ENCODE measurements at regions not wholly inside any gene's neighbourhood (a gene's known extent, or its start where the extent isn't known, plus 50 kb on each side); places are given as distances from the start of the nearest gene placed in this dataset.

- Histone ChIP-seq H3K27me3 (replicated peaks in 1 of 2; ENCODE audit: control insufficient read depth in 2 of 2, insufficient read depth in 2 of 2, low read length in 1 of 2) (no peaks in the 10 kb centered on the region), H3K4me1 (ENCODE audit: control insufficient read depth, insufficient read depth, low read length) (no peaks in the 10 kb centered on the region), H3K4me3 (no peak overlapping the region), H2AFZ (ENCODE audit: control insufficient read depth, low read depth, low read length) (no peak overlapping the region), H4K20me1 (ENCODE audit: control insufficient read depth, insufficient read depth) (no peaks in the 10 kb centered on the region), H3K36me3 (ENCODE audit: control insufficient read depth in 2 of 2, insufficient read depth in 2 of 2, low read length in 1 of 2) (no peaks in the 10 kb centered on the region), H3K27ac (ENCODE audit: control insufficient read depth, insufficient read depth) (no peak overlapping the region), H3K9ac (ENCODE audit: control insufficient read depth, insufficient read depth, low read length) (no peak overlapping the region), H3K9me3 (replicated peaks; ENCODE audit: control insufficient read depth, insufficient read depth, low read length) (no peaks in the 10 kb centered on the region; the same call in 2 of the 3 replicates), H3K4me2 (ENCODE audit: control insufficient read depth, insufficient read depth) (no peak overlapping the region), H3K79me2 (ENCODE audit: control insufficient read depth, insufficient read depth, low read length) (no peaks in the 10 kb centered on the region)
- no peak for DNase-seq (ENCODE audit: low read depth, low spot score)
- in situ Hi-C loops (cut with MboI) (no loop called here), intact Hi-C loops (cut with micrococcal nuclease; ENCODE audit: unreplicated experiment) (no loop called here)
- POLR2A ChIA-PET = no interaction called here
- BruUV-seq (replicated peaks) = no TSS peak
- CTCF ChIA-PET = no interaction called here
- RAD21 ChIA-PET (ENCODE audit: unreplicated experiment) = no interaction called here
- WGBS (ENCODE audit: insufficient coverage, insufficient replicate concordance, low lambda C conversion rate, missing lambda C conversion rate) = 2% methylated on average over 2 of the region's 2 CpGs
- ATAC-seq = no peak
- FAIRE-seq = no peak
- TF ChIP-seq SMAD1 (IDR thresholded peaks at IDR 0.05; ENCODE audit: low read depth, partially characterized antibody) = no peak
- TF ChIP-seq ZZZ3 (IDR thresholded peaks at IDR 0.05; ENCODE audit: control insufficient read depth, insufficient read length, low read depth) = no peak
- TF ChIP-seq BMI1 (IDR thresholded peaks at IDR 0.05; ENCODE audit: borderline replicate concordance) = no peak
- no peak for TF ChIP-seq NFYB (IDR thresholded peaks at IDR 0.05; ENCODE audit: insufficient read depth, low read depth, low read length)
- no peak for TF ChIP-seq NRF1 (conservative IDR thresholded peaks at IDR 0.05; ENCODE audit: low read depth, low read length)
- TF ChIP-seq STAT1 (conservative IDR thresholded peaks at IDR 0.05) = no peak
- TF ChIP-seq LARP7 (IDR thresholded peaks at IDR 0.05) = no peak
- TF ChIP-seq MXI1 (IDR thresholded peaks at IDR 0.05; ENCODE audit: low read depth, low read length) = no peak
- TF ChIP-seq ZNF207 (IDR thresholded peaks at IDR 0.05; ENCODE audit: borderline replicate concordance) = no peak
- no peak for TF ChIP-seq HCFC1 (IDR thresholded peaks at IDR 0.05; ENCODE audit: low read length)
- no peak for TF ChIP-seq POU2F2 (IDR thresholded peaks at IDR 0.05; ENCODE audit: borderline replicate concordance, low read depth, low read length)
- TF ChIP-seq POLR2AphosphoS2 (IDR thresholded peaks at IDR 0.05; ENCODE audit: low read depth, low read length) = no peak
- TF ChIP-seq IKZF1 (conservative IDR thresholded peaks at IDR 0.05) = no peak
- TF ChIP-seq E2F4 (IDR thresholded peaks at IDR 0.05; ENCODE audit: low read depth, low read length) = no peak
- TF ChIP-seq ASH2L (IDR thresholded peaks at IDR 0.05; ENCODE audit: borderline replicate concordance, low read depth) = no peak
- TF ChIP-seq REST (IDR thresholded peaks at IDR 0.05; ENCODE audit: low read depth, low read length) = no peak
- no peak for TF ChIP-seq NFIC (IDR thresholded peaks at IDR 0.05; ENCODE audit: low read depth, low read length)
- TF ChIP-seq KLF5 (IDR thresholded peaks at IDR 0.05; ENCODE audit: partially characterized antibody) = no peak
- TF ChIP-seq YBX1 (IDR thresholded peaks at IDR 0.05) = no peak
- TF ChIP-seq NKRF (conservative IDR thresholded peaks at IDR 0.05) = no peak
- SMC1A ChIA-PET (ENCODE audit: uncharacterized antibody, unreplicated experiment) = no interaction called here
Measured at GRCh38 chr18:38895560-38895959, 1330.0 kb upstream of the CELF4 start.

All from GM12878 (cell line).